K562 (cell line): ENCODE measurements at regions not wholly inside any gene's neighbourhood (a gene's known extent, or its start where the extent isn't known, plus 50 kb on each side); places are given as distances from the start of the nearest gene placed in this dataset.

ENCODE experiments used
- ATAC-seq: fragments of 200-7000 bp; cut with Tn5 transposase; 3 replicates; pipeline ENCODE4 v1.9.1; 2020; ENCODE audit warnings: moderate library complexity
- BruUV-seq: library from RNA; stranded (reverse); fragments of 400-500 nt; replicated peaks from 2 replicates; lab custom pipeline; 2021; lab: Mats Ljungman, UMichigan
- CTCF ChIA-PET: fragments of 300-600 bp; formaldehyde crosslinking; extraction: SDS; loops from one replicate; lab custom pipeline; 2021; ENCODE audit warnings: low intra/inter-chr PET ratio; lab: Yijun Ruan, JAX
- POLR2A ChIA-PET: fragments of 300-600, 350-650 bp; sonication (Branson Sonifier 250); formaldehyde crosslinking; extraction: SDS; loops from one replicate; lab custom pipeline; 2021; ENCODE audit warnings: antibody characterized with exemption, inconsistent platforms; lab: Yijun Ruan, JAX
- DNase-seq, 4 experiments: peaks; one replicate each; pipeline versions ENCODE4 v3.0.0 to v3.0.0-alpha.2; 2011 to 2018; ENCODE audit warnings: low spot score in 3 of 4, mixed read lengths in 3 of 4; ENCODE audit errors: extremely low read depth in 1 of 4
- FAIRE-seq: peaks from 2 replicates; lab custom pipeline; 2011; peaks lifted over from hg19 to GRCh38; lab: Jason Lieb, UNC
- H2AFZ ChIP-seq: 2 replicates; pipeline ENCODE4 v1.6.0; 2011; ENCODE audit warnings: low read depth, low read length, control low read depth, inconsistent platforms
- H3K27ac ChIP-seq: fragments of 200-600 bp; 3 replicates; pipeline ENCODE4 v1.8.0; 2011; ENCODE audit warnings: low read depth, mild to moderate bottlenecking, control low read depth, inconsistent platforms, low read length, moderate library complexity, mixed read lengths; ENCODE audit errors: extremely low read depth
- H3K27me3 ChIP-seq, 2 experiments: fragments of 300-600 bp in 1 of 2; 2 replicates in 1 of 2; 3 replicates in 1 of 2; pipeline versions ENCODE4 v1.6.0 to v1.8.0; 2011; ENCODE audit warnings: inconsistent platforms in 2 of 2, low read length in 2 of 2, mild to moderate bottlenecking in 1 of 2, mixed read lengths in 1 of 2, moderate library complexity in 1 of 2; ENCODE audit not compliant: control insufficient read depth in 2 of 2, insufficient read depth in 2 of 2
- H3K36me3 ChIP-seq: fragments of 300-600 bp; 3 replicates; pipeline ENCODE4 v1.8.0; 2011; ENCODE audit warnings: mild to moderate bottlenecking, low read length, inconsistent platforms; ENCODE audit not compliant: control insufficient read depth, insufficient read depth
- H3K4me1 ChIP-seq, 2 experiments: fragments of 200-600 bp in 1 of 2; replicated peaks in 1 of 2; 2 replicates in 1 of 2; 3 replicates in 1 of 2; pipeline versions ENCODE4 v1.5.1 to v1.8.0; 2011; ENCODE audit warnings: inconsistent platforms in 2 of 2, low read length in 2 of 2, mild to moderate bottlenecking in 1 of 2, mixed read lengths in 1 of 2, moderate library complexity in 1 of 2; ENCODE audit not compliant: control insufficient read depth in 2 of 2, insufficient read depth in 2 of 2
- H3K4me2 ChIP-seq: 2 replicates; pipeline ENCODE4 v1.6.1; 2011; ENCODE audit warnings: low read length, control low read depth, inconsistent platforms, mixed read lengths; ENCODE audit not compliant: insufficient read depth
- H3K4me3 ChIP-seq: fragments of 200-600 bp; sonication (generic), shearing (Covaris generic); 2 replicates; pipeline ENCODE4 v1.5.1; 2016; ENCODE audit warnings: control low read depth, inconsistent platforms
- H3K79me2 ChIP-seq: fragments of 200-600 bp; 3 replicates; pipeline ENCODE4 v1.8.0; 2011; ENCODE audit warnings: low read length, inconsistent platforms; ENCODE audit not compliant: control insufficient read depth, insufficient read depth
- H3K9ac ChIP-seq, 2 experiments: 2 replicates each; pipeline versions ENCODE4 v1.6.0 to v1.6.1; 2011; ENCODE audit warnings: low read depth in 2 of 2, low read length in 2 of 2, control low read depth in 1 of 2, inconsistent platforms in 1 of 2, mild to moderate bottlenecking in 1 of 2, mixed read lengths in 1 of 2; ENCODE audit not compliant: insufficient read depth in 1 of 2
- H3K9me1 ChIP-seq: one replicate; pipeline ENCODE4 v1.6.0; 2011; ENCODE audit warnings: inconsistent platforms, mild to moderate bottlenecking, low read length, moderate library complexity; ENCODE audit not compliant: control insufficient read depth, insufficient read depth
- H3K9me3 ChIP-seq: replicated peaks from 2 replicates; pipeline ENCODE4 v1.5.1; 2011; ENCODE audit warnings: low read depth, low read length, inconsistent platforms; ENCODE audit not compliant: control insufficient read depth, insufficient read depth
- H4K20me1 ChIP-seq: replicated peaks from 2 replicates; pipeline ENCODE4 v1.6.1; 2011; ENCODE audit warnings: low read length, inconsistent platforms, mixed read lengths; ENCODE audit not compliant: control insufficient read depth, insufficient read depth
- ARNT ChIP-seq, 2 experiments: fragments of 450-650 bp; IDR thresholded peaks; 2 replicates each; pipeline ENCODE4 v1.6.1; 2016; ENCODE audit warnings: mild to moderate bottlenecking in 1 of 2
- SRF ChIP-seq, 2 experiments: fragments of 250-450, 450-650 bp in 1 of 2; sonication (Bioruptor Pico) in 1 of 2; sonication (generic) in 1 of 2; formaldehyde crosslinking; IDR thresholded peaks; 2 replicates each; pipeline versions ENCODE4 v1.5.0 to v1.5.1; 2020 to 2022; ENCODE audit warnings: mild to moderate bottlenecking in 1 of 2, missing genetic modification reagents in 1 of 2
- ZFP36 ChIP-seq: fragments of 150-350 bp; IDR thresholded peaks from 2 replicates; pipeline ENCODE4 v1.6.1; 2018; ENCODE audit warnings: low read length, low read depth; ENCODE audit not compliant: partially characterized antibody
- WGBS: fragments of 100-300 bp; shearing (Covaris generic); methylation state at CpG from one replicate; pipeline ENCODE4 v1.1.6; 2016; ENCODE audit warnings: low coverage, mixed read lengths; ENCODE audit not compliant: insufficient coverage; ENCODE audit errors: missing lambda C conversion rate; 5-methylcytosine and 5-hydroxymethylcytosine counted together
- in situ Hi-C: fragments of 300-500 bp; cut with MboI; formaldehyde crosslinking; loops from 4 replicates; pipeline ENCODE4 v1.15.0; 2018; ENCODE audit warnings: inconsistent platforms, mixed read lengths
- intact Hi-C: fragments of 100-400 bp; cut with micrococcal nuclease; formaldehyde crosslinking; loops from 2 replicates; pipeline ENCODE4 v1.14.2; 2022
- TF ChIP-seq, protein P1 (sequence below): fragments of 250-450 bp; sonication (Bioruptor Pico); IDR thresholded peaks from 2 replicates; pipeline ENCODE4 v1.8.0; 2022; ENCODE audit warnings: inconsistent platforms

DNA sequence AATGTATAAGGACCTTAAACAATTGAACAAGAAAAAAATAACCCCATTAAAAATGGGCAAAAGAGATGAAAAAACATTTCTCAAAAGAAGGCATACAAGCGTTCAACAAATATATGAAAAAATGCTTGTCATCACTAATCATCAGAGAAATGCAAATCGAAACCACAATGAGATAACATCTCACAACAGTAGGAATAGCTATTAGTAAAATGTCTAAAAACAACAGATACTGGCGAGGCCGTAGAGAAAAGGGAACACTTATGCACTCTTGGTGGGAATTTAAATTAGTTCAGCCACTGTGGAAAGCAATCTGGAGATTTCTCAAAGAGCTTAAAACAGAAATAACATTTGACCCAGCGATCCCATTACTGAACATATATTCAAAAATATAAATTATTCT is 769.8 kb upstream of the MGAT4C start (continued):
- no peak for TF ChIP-seq ZFP36
- no peak for TF ChIP-seq ARNT (IDR thresholded peaks at IDR 0.05)
- TF ChIP-seq, protein P1, sequence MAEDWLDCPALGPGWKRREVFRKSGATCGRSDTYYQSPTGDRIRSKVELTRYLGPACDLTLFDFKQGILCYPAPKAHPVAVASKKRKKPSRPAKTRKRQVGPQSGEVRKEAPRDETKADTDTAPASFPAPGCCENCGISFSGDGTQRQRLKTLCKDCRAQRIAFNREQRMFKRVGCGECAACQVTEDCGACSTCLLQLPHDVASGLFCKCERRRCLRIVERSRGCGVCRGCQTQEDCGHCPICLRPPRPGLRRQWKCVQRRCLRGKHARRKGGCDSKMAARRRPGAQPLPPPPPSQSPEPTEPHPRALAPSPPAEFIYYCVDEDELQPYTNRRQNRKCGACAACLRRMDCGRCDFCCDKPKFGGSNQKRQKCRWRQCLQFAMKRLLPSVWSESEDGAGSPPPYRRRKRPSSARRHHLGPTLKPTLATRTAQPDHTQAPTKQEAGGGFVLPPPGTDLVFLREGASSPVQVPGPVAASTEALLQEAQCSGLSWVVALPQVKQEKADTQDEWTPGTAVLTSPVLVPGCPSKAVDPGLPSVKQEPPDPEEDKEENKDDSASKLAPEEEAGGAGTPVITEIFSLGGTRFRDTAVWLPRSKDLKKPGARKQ (CRISPR knock-in tag) = no peak

GRCh38 chr12:87021400-87021799 is 765.2 kb upstream of the MGAT4C start:
- BruUV-seq = no TSS peak
- no peaks in the 10 kb centered on the region for H3K27me3 ChIP-seq
- intact Hi-C loops = no loop called here

More at GRCh38 chr12:87021400-87021799, 765.2 kb upstream of the MGAT4C start:
- no peak overlapping the region for H3K4me3 ChIP-seq
- no peaks in the 10 kb centered on the region for H3K9me1 ChIP-seq
- FAIRE-seq = no peak
- H3K4me1 ChIP-seq = no peaks in the 10 kb centered on the region
- ChIA-PET CTCF (no interaction called here), POLR2A (no interaction called here)
- H3K4me2 ChIP-seq = no peak overlapping the region
- no peak overlapping the region for H2AFZ ChIP-seq
- H3K9ac ChIP-seq = no peak overlapping the region
- no peak overlapping the region for H3K27ac ChIP-seq
- no peak for DNase-seq
- no peaks in the 10 kb centered on the region for H4K20me1 ChIP-seq
- TF ChIP-seq SRF (CRISPR knock-in tag; IDR thresholded peaks at IDR 0.05) = no peak
- no peaks in the 10 kb centered on the region for H3K79me2 ChIP-seq
- 0% methylated on average over 2 of the region's 2 CpGs for WGBS
- in situ Hi-C loops = no loop called here
- H3K9me3 ChIP-seq = no peaks in the 10 kb centered on the region; the same call in 1 of the 2 replicates
- H3K36me3 ChIP-seq = no peaks in the 10 kb centered on the region
- no peak for ATAC-seq
